Tibial nerve (tissue), 3 donors: ENCODE measurements at regions not wholly inside any gene's neighbourhood (a gene's known extent, or its start where the extent isn't known, plus 50 kb on each side); places are given as distances from the start of the nearest gene placed in this dataset.

ENCODE experiments used
- POLR2A ChIP-seq, 2 donors: fragments of 450-650 bp; IDR thresholded peaks; one replicate each; pipeline ENCODE4 v1.6.1; 2017; ENCODE audit warnings: antibody characterized with exemption in 2 of 2, mild to moderate bottlenecking in 2 of 2, moderate library complexity in 2 of 2
- TF ChIP-seq, protein P1 (sequence below), 5 experiments: fragments of 200-600 bp in 3 of 5; fragments of 450-650 bp in 2 of 5; sonication (generic) in 3 of 5; IDR thresholded peaks; one replicate each; pipeline ENCODE4 v1.5.1; 2016 to 2019; ENCODE audit warnings: antibody characterized with exemption in 5 of 5, mild to moderate bottlenecking in 3 of 5, moderate library complexity in 2 of 5

DNA sequence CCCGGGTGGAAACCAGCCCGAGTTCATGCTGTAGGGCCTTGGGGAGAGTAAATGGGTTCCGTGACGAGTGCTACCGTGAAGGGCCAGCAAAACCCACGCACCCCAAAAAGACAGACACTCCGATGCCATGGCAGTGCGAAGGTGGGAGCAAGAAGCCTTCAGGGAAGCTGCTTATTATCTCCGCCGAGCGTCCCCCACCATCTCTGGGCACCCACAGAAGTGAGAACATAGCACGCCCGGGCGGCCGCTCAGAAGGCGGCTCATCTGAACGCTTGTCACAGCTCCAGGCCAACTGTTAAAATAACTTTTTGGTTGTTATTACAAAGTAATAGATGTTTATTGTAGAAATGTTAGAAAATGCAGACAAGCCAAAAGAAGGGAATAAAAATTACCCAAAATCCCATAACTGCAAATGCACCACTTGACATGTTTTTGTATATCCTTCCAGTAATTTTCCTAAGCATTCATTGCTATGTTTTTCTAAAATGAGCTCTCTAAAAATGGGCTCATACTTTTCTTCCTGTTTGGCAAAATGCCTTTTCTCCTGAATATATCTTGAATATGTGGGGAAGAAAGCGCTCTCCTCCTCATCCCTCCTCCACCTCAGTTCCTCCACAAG, 234.9 kb downstream of the NPHP4 start:
- TF ChIP-seq POLR2A (IDR thresholded peaks at IDR 0.05), result no peak
- TF ChIP-seq, protein P1, sequence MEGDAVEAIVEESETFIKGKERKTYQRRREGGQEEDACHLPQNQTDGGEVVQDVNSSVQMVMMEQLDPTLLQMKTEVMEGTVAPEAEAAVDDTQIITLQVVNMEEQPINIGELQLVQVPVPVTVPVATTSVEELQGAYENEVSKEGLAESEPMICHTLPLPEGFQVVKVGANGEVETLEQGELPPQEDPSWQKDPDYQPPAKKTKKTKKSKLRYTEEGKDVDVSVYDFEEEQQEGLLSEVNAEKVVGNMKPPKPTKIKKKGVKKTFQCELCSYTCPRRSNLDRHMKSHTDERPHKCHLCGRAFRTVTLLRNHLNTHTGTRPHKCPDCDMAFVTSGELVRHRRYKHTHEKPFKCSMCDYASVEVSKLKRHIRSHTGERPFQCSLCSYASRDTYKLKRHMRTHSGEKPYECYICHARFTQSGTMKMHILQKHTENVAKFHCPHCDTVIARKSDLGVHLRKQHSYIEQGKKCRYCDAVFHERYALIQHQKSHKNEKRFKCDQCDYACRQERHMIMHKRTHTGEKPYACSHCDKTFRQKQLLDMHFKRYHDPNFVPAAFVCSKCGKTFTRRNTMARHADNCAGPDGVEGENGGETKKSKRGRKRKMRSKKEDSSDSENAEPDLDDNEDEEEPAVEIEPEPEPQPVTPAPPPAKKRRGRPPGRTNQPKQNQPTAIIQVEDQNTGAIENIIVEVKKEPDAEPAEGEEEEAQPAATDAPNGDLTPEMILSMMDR (IDR thresholded peaks at IDR 0.05), result no peak
